ENCODE measurements at regions not wholly inside any gene's neighbourhood (a gene's known extent, or its start where the extent isn't known, plus 50 kb on each side); places are given as distances from the start of the nearest gene placed in this dataset.

DNA sequence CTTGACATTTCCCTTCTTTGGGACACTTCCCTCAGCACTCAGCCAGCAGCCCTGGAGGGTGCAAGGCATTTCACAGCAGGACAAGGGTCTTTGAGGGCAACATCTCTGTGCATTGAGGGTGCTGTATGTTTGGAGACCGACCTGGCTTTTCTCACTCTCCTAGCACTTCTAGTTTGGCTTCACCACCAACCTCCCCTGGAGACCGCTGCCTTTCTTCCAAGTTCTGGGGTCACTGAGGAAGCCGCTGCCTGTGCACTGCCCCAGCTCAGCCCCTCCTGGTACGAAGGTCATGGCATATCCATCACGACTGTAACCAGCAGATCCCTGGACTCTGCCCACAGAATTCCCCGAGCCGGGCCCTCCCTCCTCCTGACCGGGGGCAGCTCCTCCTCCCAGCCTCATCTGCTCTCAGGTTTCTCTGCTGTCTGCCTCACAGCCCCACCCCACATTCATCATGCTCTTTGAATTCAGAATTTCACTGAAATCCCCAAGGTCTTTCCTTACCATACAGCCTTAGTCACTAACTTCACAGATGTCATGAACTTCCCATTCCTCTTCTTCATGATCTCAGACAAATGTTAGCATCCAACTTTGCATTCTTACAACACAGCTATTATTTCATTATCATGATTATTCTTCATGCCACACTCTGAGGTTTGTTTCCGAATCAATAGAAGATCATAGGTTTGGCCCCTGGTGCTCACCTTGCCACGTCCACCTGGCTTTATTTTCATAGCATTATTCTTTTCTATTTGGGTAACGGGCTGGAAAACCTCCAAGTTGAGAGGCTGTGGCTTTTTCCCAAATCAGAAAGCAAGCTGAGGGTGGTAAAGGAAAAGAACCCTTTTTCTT is 113.0 kb upstream of the COPS8 start (continued):
- TF ChIP-seq, protein P1, sequence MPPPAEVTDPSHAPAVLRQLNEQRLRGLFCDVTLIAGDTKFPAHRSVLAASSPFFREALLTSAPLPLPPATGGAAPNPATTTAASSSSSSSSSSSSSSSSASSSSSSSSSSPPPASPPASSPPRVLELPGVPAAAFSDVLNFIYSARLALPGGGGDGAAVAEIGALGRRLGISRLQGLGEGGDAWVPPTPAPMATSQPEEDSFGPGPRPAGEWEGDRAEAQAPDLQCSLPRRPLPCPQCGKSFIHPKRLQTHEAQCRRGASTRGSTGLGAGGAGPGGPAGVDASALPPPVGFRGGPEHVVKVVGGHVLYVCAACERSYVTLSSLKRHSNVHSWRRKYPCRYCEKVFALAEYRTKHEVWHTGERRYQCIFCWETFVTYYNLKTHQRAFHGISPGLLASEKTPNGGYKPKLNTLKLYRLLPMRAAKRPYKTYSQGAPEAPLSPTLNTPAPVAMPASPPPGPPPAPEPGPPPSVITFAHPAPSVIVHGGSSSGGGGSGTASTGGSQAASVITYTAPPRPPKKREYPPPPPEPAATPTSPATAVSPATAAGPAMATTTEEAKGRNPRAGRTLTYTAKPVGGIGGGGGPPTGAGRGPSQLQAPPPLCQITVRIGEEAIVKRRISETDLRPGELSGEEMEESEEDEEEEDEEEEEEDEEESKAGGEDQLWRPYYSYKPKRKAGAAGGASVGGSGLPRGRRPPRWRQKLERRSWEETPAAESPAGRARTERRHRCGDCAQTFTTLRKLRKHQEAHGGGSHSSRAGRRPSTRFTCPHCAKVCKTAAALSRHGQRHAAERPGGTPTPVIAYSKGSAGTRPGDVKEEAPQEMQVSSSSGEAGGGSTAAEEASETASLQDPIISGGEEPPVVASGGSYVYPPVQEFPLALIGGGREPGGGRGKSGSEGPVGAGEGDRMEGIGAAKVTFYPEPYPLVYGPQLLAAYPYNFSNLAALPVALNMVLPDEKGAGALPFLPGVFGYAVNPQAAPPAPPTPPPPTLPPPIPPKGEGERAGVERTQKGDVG (CRISPR knock-in tag; IDR thresholded peaks at IDR 0.05; ENCODE audit: borderline replicate concordance), result no peak
- TF ChIP-seq FOSL2 (CRISPR knock-in tag; IDR thresholded peaks at IDR 0.05) (peak; percentile 52), ZZZ3 (CRISPR knock-in tag; IDR thresholded peaks at IDR 0.05; ENCODE audit: borderline replicate concordance) (no peak), SPEN (CRISPR knock-in tag; IDR thresholded peaks at IDR 0.05; ENCODE audit: low read depth) (peak; percentile 86; the same call in 1 of the 2 replicates), NCOR1 (IDR thresholded peaks at IDR 0.05; ENCODE audit: borderline replicate concordance, low read length) (peak; percentile 81), ATF1 (CRISPR knock-in tag; IDR thresholded peaks at IDR 0.05) (0 out of 2 replicates have a peak, but pooled peaks have one; percentile 11), ZNF10 (CRISPR knock-in tag; IDR thresholded peaks at IDR 0.05; ENCODE audit: borderline replicate concordance, low read depth) (no peak), CBFB (CRISPR knock-in tag; IDR thresholded peaks at IDR 0.05) (no peak), ZNF883 (CRISPR knock-in tag; IDR thresholded peaks at IDR 0.05; ENCODE audit: not compliant biosample characterization) (peak; percentile 61), ZNF124 (CRISPR knock-in tag; IDR thresholded peaks at IDR 0.05) (no peak), GLI4 (CRISPR knock-in tag; IDR thresholded peaks at IDR 0.05; ENCODE audit: borderline replicate concordance) (peak; percentile 76; the same call in 1 of the 2 replicates), CHCHD3 (CRISPR knock-in tag; IDR thresholded peaks at IDR 0.05) (no peak), TBX2 (CRISPR knock-in tag; IDR thresholded peaks at IDR 0.05; ENCODE audit: borderline replicate concordance) (peak; percentile 48), ZNF264 (CRISPR knock-in tag; IDR thresholded peaks at IDR 0.05) (peak; percentile 27; the same call in 1 of the 2 replicates), POLR2A (IDR thresholded peaks at IDR 0.05; ENCODE audit: insufficient read depth in 1 of 2, low read depth in 2 of 2, low read length in 2 of 2) (peak in 1 of 2 experiments; percentile 67; a peak in 2 of 4 replicates), HNRNPH1 (optimal IDR thresholded peaks at IDR 0.05; ENCODE audit: low read depth, low read length) (no peak), ZNF746 (CRISPR knock-in tag; IDR thresholded peaks at IDR 0.05) (peak; percentile 95), ZNF556 (CRISPR knock-in tag; IDR thresholded peaks at IDR 0.05; ENCODE audit: borderline replicate concordance) (0 out of 2 replicates have a peak, but pooled peaks have one; percentile 10), ATF7 (IDR thresholded peaks at IDR 0.05) (no peak), ATF7 (CRISPR knock-in tag; IDR thresholded peaks at IDR 0.05) (no peak)
- TF ChIP-seq, protein P2, sequence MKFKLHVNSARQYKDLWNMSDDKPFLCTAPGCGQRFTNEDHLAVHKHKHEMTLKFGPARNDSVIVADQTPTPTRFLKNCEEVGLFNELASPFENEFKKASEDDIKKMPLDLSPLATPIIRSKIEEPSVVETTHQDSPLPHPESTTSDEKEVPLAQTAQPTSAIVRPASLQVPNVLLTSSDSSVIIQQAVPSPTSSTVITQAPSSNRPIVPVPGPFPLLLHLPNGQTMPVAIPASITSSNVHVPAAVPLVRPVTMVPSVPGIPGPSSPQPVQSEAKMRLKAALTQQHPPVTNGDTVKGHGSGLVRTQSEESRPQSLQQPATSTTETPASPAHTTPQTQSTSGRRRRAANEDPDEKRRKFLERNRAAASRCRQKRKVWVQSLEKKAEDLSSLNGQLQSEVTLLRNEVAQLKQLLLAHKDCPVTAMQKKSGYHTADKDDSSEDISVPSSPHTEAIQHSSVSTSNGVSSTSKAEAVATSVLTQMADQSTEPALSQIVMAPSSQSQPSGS (CRISPR knock-in tag; IDR thresholded peaks at IDR 0.05), result 0 out of 2 replicates have a peak, but pooled peaks have one; percentile 54
- TF ChIP-seq, protein P3, sequence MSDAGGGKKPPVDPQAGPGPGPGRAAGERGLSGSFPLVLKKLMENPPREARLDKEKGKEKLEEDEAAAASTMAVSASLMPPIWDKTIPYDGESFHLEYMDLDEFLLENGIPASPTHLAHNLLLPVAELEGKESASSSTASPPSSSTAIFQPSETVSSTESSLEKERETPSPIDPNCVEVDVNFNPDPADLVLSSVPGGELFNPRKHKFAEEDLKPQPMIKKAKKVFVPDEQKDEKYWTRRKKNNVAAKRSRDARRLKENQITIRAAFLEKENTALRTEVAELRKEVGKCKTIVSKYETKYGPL (CRISPR knock-in tag; IDR thresholded peaks at IDR 0.05), result no peak
- TF ChIP-seq, protein P4, sequence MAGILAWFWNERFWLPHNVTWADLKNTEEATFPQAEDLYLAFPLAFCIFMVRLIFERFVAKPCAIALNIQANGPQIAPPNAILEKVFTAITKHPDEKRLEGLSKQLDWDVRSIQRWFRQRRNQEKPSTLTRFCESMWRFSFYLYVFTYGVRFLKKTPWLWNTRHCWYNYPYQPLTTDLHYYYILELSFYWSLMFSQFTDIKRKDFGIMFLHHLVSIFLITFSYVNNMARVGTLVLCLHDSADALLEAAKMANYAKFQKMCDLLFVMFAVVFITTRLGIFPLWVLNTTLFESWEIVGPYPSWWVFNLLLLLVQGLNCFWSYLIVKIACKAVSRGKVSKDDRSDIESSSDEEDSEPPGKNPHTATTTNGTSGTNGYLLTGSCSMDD (CRISPR knock-in tag; IDR thresholded peaks at IDR 0.05), result no peak

Measured in HepG2 (cell line).